WTC11 (cell line): ENCODE measurements at regions not wholly inside any gene's neighbourhood (a gene's known extent, or its start where the extent isn't known, plus 50 kb on each side); places are given as distances from the start of the nearest gene placed in this dataset.

Experiments used
- ARID4B ChIP-seq: sonication (generic); formaldehyde crosslinking; IDR thresholded peaks from 2 replicates; pipeline ENCODE4 v1.8.0; 2023; ENCODE audit warnings: missing genetic modification reagents, mild to moderate bottlenecking, borderline replicate concordance
- CTCF ChIP-seq: fragments of 200-600 bp; IDR thresholded peaks from 2 replicates; pipeline ENCODE4 v1.8.0; 2022; ENCODE audit warnings: antibody characterized with exemption
- ZNF121 ChIP-seq: sonication (generic); formaldehyde crosslinking; IDR thresholded peaks from 2 replicates; pipeline ENCODE4 v1.8.0; 2023; ENCODE audit warnings: missing genetic modification reagents
- ZNF219 ChIP-seq: sonication (generic); formaldehyde crosslinking; IDR thresholded peaks from 2 replicates; pipeline ENCODE4 v1.8.0; 2023; ENCODE audit warnings: missing genetic modification reagents, mild to moderate bottlenecking, borderline replicate concordance

DNA sequence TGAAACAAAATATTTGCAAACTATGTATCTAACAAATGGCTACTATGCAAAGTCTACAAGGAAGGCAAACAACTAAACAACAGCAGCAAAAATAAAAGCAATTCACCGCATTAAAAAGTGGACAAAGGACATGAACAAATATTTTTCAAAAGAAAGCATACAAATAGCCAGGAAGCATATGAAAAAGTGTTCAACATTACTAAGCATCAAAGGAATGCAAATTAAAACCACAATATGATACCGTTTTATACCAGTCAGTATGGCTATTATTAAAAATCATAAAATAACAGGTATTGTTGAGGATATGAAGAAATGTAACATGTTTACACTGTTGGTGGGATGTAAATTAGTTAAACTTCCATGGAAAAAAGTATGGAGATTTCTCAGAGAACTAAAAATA lies 1106.7 kb downstream of the PDHA2 start:
- TF ChIP-seq CTCF (no peak), ZNF121 (CRISPR knock-in tag) (no peak), ZNF219 (CRISPR knock-in tag) (no peak), ARID4B (CRISPR knock-in tag) (no peak)
